ENCODE measurements at regions not wholly inside any gene's neighbourhood (a gene's known extent, or its start where the extent isn't known, plus 50 kb on each side); places are given as distances from the start of the nearest gene placed in this dataset.

DNA sequence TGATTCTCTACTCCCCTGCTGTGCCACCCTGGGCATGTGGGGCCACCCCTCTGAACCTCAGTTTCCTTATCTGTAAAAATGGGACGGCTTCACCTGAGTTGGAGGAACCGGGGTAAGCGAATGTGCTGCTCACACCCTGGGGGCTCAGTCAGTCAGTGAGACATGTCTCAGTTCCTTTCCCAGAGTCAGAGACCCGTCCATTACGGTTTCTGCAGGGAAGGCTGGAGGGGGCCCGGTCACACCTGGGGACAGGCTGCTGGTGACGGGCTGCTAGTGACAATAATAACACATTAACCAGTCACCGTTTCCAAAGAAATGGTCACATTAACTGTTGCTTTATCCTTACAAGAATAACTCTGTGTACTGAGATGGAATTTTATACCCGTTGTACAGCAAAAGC is 282.4 kb downstream of the NSG2 start:
- TF ChIP-seq, protein P1, sequence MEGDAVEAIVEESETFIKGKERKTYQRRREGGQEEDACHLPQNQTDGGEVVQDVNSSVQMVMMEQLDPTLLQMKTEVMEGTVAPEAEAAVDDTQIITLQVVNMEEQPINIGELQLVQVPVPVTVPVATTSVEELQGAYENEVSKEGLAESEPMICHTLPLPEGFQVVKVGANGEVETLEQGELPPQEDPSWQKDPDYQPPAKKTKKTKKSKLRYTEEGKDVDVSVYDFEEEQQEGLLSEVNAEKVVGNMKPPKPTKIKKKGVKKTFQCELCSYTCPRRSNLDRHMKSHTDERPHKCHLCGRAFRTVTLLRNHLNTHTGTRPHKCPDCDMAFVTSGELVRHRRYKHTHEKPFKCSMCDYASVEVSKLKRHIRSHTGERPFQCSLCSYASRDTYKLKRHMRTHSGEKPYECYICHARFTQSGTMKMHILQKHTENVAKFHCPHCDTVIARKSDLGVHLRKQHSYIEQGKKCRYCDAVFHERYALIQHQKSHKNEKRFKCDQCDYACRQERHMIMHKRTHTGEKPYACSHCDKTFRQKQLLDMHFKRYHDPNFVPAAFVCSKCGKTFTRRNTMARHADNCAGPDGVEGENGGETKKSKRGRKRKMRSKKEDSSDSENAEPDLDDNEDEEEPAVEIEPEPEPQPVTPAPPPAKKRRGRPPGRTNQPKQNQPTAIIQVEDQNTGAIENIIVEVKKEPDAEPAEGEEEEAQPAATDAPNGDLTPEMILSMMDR (IDR thresholded peaks at IDR 0.05): no peak
- TF ChIP-seq POLR2AphosphoS5 (IDR thresholded peaks at IDR 0.05) (no peak), EP300 (IDR thresholded peaks at IDR 0.05) (no peak)

Measured in suprapubic skin (tissue), 4 donors.